ENCODE measurements at regions not wholly inside any gene's neighbourhood (a gene's known extent, or its start where the extent isn't known, plus 50 kb on each side); places are given as distances from the start of the nearest gene placed in this dataset.
"Not testable (repeated sequence)": the region's sequence is repeated elsewhere in the genome, so short reads cannot be mapped to it uniquely, and the experiment has no call there.

- not testable (repeated sequence) for DNase-seq (ENCODE audit: low spot score)
Measured at GRCh38 chr5:93682471-93683404, 58.7 kb downstream of the POU5F2 start.

- DNase-seq (ENCODE audit: low spot score), result peak; percentile 8
Measured at GRCh38 chr5:93681432-93681831, 60.0 kb downstream of the POU5F2 start.

GRCh38 chr5:93677359-93677891 is 64.0 kb downstream of the POU5F2 start:
- DNase-seq (ENCODE audit: low spot score), result no peak

GRCh38 chr5:93676704-93677103 is 64.7 kb downstream of the POU5F2 start:
- DNase-seq (ENCODE audit: low spot score), result no peak

- peak; percentile 19 for DNase-seq (ENCODE audit: low spot score)
Measured at GRCh38 chr5:93675460-93676450, 65.6 kb downstream of the POU5F2 start.

GRCh38 chr5:93674866-93675459 is 66.4 kb downstream of the POU5F2 start:
- no peak for DNase-seq (ENCODE audit: low spot score)

- DNase-seq (ENCODE audit: low spot score), result no peak
Measured at GRCh38 chr5:93674138-93674537, 67.3 kb downstream of the POU5F2 start.

GRCh38 chr5:93673316-93673954 is 68.0 kb downstream of the POU5F2 start:
- no peak for DNase-seq (ENCODE audit: low spot score)

- no peak for DNase-seq (ENCODE audit: low spot score)
Measured at GRCh38 chr5:93665648-93666047, 75.8 kb downstream of the POU5F2 start.

- DNase-seq (ENCODE audit: low spot score), result no peak
Measured at GRCh38 chr5:93660677-93661076, 77.7 kb downstream of the NR2F1 start.

- DNase-seq (ENCODE audit: low spot score), result no peak
Measured at GRCh38 chr5:93658044-93658443, 75.0 kb downstream of the NR2F1 start.

- no peak for DNase-seq (ENCODE audit: low spot score)
Measured at GRCh38 chr5:93654676-93655075, 71.7 kb downstream of the NR2F1 start.

- DNase-seq (ENCODE audit: low spot score), result no peak
Measured at GRCh38 chr5:93653716-93654115, 70.7 kb downstream of the NR2F1 start.

GRCh38 chr5:93649234-93649900 is 66.3 kb downstream of the NR2F1 start:
- DNase-seq (ENCODE audit: low spot score), result peak; percentile 5

- DNase-seq (ENCODE audit: low spot score), result no peak
Measured at GRCh38 chr5:93644760-93645159, 61.7 kb downstream of the NR2F1 start.
